ENCODE measurements at regions not wholly inside any gene's neighbourhood (a gene's known extent, or its start where the extent isn't known, plus 50 kb on each side); places are given as distances from the start of the nearest gene placed in this dataset.

- no peak for TF ChIP-seq CTCF (IDR thresholded peaks at IDR 0.05)
- TF ChIP-seq POLR2AphosphoS5 (IDR thresholded peaks at IDR 0.05; ENCODE audit: insufficient read depth in 1 of 2, low read depth in 1 of 2): no peak
Observed at GRCh38 chr3:104154896-104155295, 1211.8 kb upstream of the ALCAM start.
